ENCODE measurements at regions not wholly inside any gene's neighbourhood (a gene's known extent, or its start where the extent isn't known, plus 50 kb on each side); places are given as distances from the start of the nearest gene placed in this dataset.
"Not testable (repeated sequence)": the region's sequence is repeated elsewhere in the genome, so short reads cannot be mapped to it uniquely, and the experiment has no call there.

DNA sequence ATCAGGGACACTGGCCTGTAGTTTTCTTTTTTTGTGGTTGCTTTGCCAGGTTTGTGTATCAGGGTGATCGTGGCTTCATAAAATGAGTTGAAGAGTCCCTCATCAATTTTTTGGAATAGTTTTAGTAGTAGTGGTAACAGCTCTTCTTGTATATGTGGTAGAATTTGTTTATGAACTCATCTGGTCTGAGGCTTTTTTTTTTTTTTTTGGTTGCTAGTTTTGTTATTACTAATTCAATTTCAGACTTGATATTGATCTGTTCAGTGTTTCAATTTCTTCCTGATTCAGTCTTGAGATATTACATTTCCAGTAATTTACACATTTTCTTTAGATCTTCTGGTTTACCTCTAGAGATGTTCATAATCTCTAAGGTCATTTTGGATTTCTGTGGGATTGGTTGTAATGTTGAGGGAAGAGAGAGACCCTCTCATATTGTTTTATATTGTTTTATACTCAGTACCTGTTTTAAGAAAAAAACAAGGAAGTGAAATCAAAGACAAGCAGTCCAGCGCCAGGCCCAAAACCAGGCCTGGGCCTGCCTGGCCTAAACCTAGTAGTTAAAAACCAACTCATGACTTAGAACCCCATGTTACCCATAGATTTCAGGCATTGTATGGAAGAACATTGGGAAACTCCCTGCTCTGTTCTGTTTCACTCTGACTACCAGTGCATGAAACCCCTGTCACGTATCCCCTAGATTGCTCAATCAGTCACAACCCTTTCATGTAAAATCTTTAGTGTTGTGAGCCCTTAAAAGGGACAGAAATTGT lies 836.7 kb upstream of the NDST4 start:
- not testable (repeated sequence) for TF ChIP-seq CTCF, POLR2A (IDR thresholded peaks at IDR 0.05)
